ENCODE measurements at regions not wholly inside any gene's neighbourhood (a gene's known extent, or its start where the extent isn't known, plus 50 kb on each side); places are given as distances from the start of the nearest gene placed in this dataset.

DNA sequence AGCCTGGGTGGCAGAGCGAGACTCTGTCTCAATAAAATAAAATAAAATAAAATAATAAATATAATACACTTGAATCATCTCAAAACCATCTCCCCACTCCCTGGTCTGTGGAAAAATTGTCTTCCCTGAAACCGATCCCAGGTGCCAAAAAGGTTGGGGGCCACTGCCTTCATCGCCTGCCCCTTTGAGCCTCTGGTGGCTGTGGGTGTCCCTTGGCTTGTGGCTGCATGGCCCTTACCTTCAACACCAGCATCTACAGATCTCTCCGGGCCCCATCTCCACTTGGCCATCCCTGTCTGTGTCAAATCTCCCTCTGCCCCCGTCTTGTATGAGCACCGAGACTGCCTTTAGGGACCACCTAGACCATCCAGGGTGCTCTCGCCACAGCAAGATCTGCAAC lies 177.3 kb downstream of the SEC14L1 start:
- 95 to 100% (median 98%) methylated on average over 7 of the region's 7 CpGs for WGBS, 5 donors
- Histone ChIP-seq H3K9me3 (no peaks in the 10 kb centered on the region), H3K4me1 (peaks cover 56 to 84% (median 67%) of the 10 kb centered on the region in 4 donors), H3K27me3 (no peaks in the 10 kb centered on the region), H3K4me3 (no peak overlapping the region), H3K27ac (peak overlapping the region in 3 of 5 donors; percentile 94 to 95 (median 95)), H3K36me3 (no peaks in the 10 kb centered on the region)
- DNase-seq: peak in 1 of 2 donors; percentile 3
- no peak for TF ChIP-seq POLR2A (IDR thresholded peaks at IDR 0.05)
- intact Hi-C loops (cut with DNase I; ENCODE audit: low total_unique reads): no loop called here

GRCh38 chr17:77318491-77319210 lies 177.9 kb downstream of the SEC14L1 start:
- peak overlapping the region; percentile 82 to 95 (median 94) for H3K27ac ChIP-seq
- H3K27me3 ChIP-seq: no peaks in the 10 kb centered on the region
- intact Hi-C loops (cut with DNase I; ENCODE audit: low total_unique reads): no loop called here
- H3K36me3 ChIP-seq: no peaks in the 10 kb centered on the region
- peak in 1 of 2 donors; percentile 44 for DNase-seq
- H3K9me3 ChIP-seq: no peaks in the 10 kb centered on the region
- TF ChIP-seq, protein P1, sequence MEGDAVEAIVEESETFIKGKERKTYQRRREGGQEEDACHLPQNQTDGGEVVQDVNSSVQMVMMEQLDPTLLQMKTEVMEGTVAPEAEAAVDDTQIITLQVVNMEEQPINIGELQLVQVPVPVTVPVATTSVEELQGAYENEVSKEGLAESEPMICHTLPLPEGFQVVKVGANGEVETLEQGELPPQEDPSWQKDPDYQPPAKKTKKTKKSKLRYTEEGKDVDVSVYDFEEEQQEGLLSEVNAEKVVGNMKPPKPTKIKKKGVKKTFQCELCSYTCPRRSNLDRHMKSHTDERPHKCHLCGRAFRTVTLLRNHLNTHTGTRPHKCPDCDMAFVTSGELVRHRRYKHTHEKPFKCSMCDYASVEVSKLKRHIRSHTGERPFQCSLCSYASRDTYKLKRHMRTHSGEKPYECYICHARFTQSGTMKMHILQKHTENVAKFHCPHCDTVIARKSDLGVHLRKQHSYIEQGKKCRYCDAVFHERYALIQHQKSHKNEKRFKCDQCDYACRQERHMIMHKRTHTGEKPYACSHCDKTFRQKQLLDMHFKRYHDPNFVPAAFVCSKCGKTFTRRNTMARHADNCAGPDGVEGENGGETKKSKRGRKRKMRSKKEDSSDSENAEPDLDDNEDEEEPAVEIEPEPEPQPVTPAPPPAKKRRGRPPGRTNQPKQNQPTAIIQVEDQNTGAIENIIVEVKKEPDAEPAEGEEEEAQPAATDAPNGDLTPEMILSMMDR (IDR thresholded peaks at IDR 0.05): no peak
- TF ChIP-seq EP300 (IDR thresholded peaks at IDR 0.05) (no peak), POLR2AphosphoS5 (IDR thresholded peaks at IDR 0.05) (no peak), POLR2A (IDR thresholded peaks at IDR 0.05) (no peak)
- 31 to 57% (median 39%) methylated on average over 14 of the region's 14 CpGs for WGBS, 5 donors
- peak overlapping the region; percentile 38 to 46 (median 44) for H3K4me3 ChIP-seq
- peaks cover 56 to 84% (median 67%) of the 10 kb centered on the region in 4 donors for H3K4me1 ChIP-seq

DNA sequence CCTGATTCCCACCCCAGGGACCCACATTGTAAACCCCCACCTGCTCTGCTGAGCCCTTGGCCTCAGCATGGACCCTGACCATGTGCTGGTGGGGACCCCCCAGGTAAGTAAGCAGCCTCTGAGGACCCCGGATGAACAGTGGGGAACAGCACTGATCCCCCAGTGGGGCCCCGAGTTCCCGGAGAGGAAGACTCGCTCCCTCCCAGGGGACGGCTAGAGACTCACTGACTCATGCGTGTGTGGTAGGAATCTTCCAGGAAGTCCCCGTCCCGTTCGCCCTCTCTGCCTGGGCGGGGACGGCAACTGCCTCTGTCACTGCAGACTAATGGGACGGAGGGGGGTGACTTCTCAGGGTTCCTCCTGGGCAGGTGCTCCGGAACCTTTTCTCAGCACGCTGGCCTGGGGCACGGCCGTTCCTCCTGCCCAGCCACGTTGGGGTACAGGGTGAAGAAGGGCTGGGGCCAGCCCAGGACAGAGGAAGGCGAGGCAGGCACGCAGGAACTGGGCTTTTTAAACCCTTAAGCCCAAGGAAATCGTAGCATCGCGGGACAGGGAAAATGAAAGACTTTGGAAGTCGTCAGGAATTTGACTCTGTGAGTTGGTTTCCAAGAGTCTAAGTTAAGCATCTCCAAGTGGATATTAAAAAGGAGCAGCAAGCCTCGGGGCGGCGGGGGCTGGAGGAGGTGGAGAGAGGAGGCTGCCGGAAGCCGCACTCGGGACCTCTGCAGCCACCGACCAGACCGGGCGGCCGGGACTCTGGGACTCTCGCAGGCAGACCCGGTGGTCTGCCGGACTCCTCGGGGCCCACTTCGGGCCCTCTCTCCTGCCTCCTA lies 178.7 kb downstream of the SEC14L1 start:
- Histone ChIP-seq H3K9me3 (no peaks in the 10 kb centered on the region), H3K27ac (peak overlapping the region; percentile 82 to 95 (median 94)), H3K4me3 (peak overlapping the region; percentile 38 to 46 (median 44)), H3K4me1 (peaks cover 61 to 88% (median 70%) of the 10 kb centered on the region in 4 donors), H3K27me3 (no peaks in the 10 kb centered on the region), H3K36me3 (no peaks in the 10 kb centered on the region)
- intact Hi-C loops (cut with DNase I; ENCODE audit: low total_unique reads): no loop called here
- TF ChIP-seq POLR2A (IDR thresholded peaks at IDR 0.05): peak in 1 of 4 donors; percentile 38
- peak; percentile 92 to 96 (median 93) for TF ChIP-seq POLR2AphosphoS5 (IDR thresholded peaks at IDR 0.05)
- no peak for TF ChIP-seq EP300 (IDR thresholded peaks at IDR 0.05)
- TF ChIP-seq, protein P1 (IDR thresholded peaks at IDR 0.05): no peak
- peak; percentile 88 to 93 for DNase-seq
- 16 to 35% (median 26%) methylated on average over 31 to 38 of the region's 38 CpGs for WGBS, 5 donors

GRCh38 chr17:77320044-77320440 lies 179.3 kb downstream of the SEC14L1 start:
- Histone ChIP-seq H3K9me3 (no peaks in the 10 kb centered on the region), H3K36me3 (no peaks in the 10 kb centered on the region), H3K27ac (peak overlapping the region; percentile 82 to 95 (median 94)), H3K27me3 (no peaks in the 10 kb centered on the region), H3K4me1 (peaks cover 66 to 88% (median 73%) of the 10 kb centered on the region in 4 donors), H3K4me3 (peak overlapping the region; percentile 38 to 46 (median 44))
- WGBS, 5 donors: 52 to 79% (median 60%) methylated on average over 18 of the region's 18 CpGs
- intact Hi-C loops (cut with DNase I; ENCODE audit: low total_unique reads): no loop called here
- TF ChIP-seq, protein P1 (IDR thresholded peaks at IDR 0.05): no peak
- peak in 2 of 3 donors; percentile 29 to 34 for TF ChIP-seq POLR2AphosphoS5 (IDR thresholded peaks at IDR 0.05)
- no peak for DNase-seq

All from stomach (tissue), 8 donors.